Lower leg skin (tissue), 4 donors: ENCODE measurements at regions not wholly inside any gene's neighbourhood (a gene's known extent, or its start where the extent isn't known, plus 50 kb on each side); places are given as distances from the start of the nearest gene placed in this dataset.

Experiments
- DNase-seq, 2 donors: peaks; one replicate each; pipeline ENCODE4 v3.0.0-alpha.2; 2019; ENCODE audit warnings: low spot score in 2 of 2
- H3K4me3 ChIP-seq: fragments of 200-600 bp; sonication (generic); 2 replicates; pipeline ENCODE4 v1.5.1; 2017; ENCODE audit warnings: mild to moderate bottlenecking, low read depth; ENCODE audit not compliant: poor library complexity, severe bottlenecking
- CTCF ChIP-seq, 3 donors: fragments of 450-650 bp; IDR thresholded peaks; one replicate each; pipeline ENCODE4 v1.5.1; 2016; ENCODE audit warnings: antibody characterized with exemption in 3 of 3, mild to moderate bottlenecking in 3 of 3, moderate library complexity in 2 of 3
- POLR2A ChIP-seq, 2 donors: fragments of 450-650 bp; IDR thresholded peaks; one replicate each; pipeline ENCODE4 v1.6.1; 2016 to 2017; ENCODE audit warnings: antibody characterized with exemption in 2 of 2, mild to moderate bottlenecking in 1 of 2, moderate library complexity in 1 of 2
- WGBS, 2 donors: methylation state at CpG; one replicate each; pipeline ENCODE4 v1.1.5; 2018; 5-methylcytosine and 5-hydroxymethylcytosine counted together
- intact Hi-C: fragments of 100-400 bp; cut with DNase I; formaldehyde crosslinking; loops from one replicate; pipeline ENCODE4 v1.15.0; 2023; ENCODE audit warnings: low total_unique reads

- WGBS, 2 donors: 67 to 69% methylated on average over 1 of the region's 1 CpG
- intact Hi-C loops: no loop called here
- no peak for DNase-seq
- no peak overlapping the region for H3K4me3 ChIP-seq
- no peak for TF ChIP-seq CTCF (IDR thresholded peaks at IDR 0.05)
- no peak for TF ChIP-seq POLR2A (IDR thresholded peaks at IDR 0.05)
Measured at GRCh38 chr10:44573821-44574220, 188.9 kb upstream of the CXCL12 start.

GRCh38 chr10:44574596-44575480 is 189.9 kb upstream of the CXCL12 start:
- no peak for DNase-seq
- H3K4me3 ChIP-seq: no peak overlapping the region
- TF ChIP-seq POLR2A (IDR thresholded peaks at IDR 0.05): no peak
- TF ChIP-seq CTCF (IDR thresholded peaks at IDR 0.05): no peak
- WGBS, 2 donors: 89 to 93% methylated on average over 10 of the region's 10 CpGs
- intact Hi-C loops: no loop called here

- WGBS, 2 donors: 90 to 92% methylated on average over 13 to 17 of the region's 18 CpGs
- intact Hi-C loops: no loop called here
- H3K4me3 ChIP-seq: no peak overlapping the region
- no peak for TF ChIP-seq CTCF (IDR thresholded peaks at IDR 0.05)
- TF ChIP-seq POLR2A (IDR thresholded peaks at IDR 0.05): no peak
- DNase-seq: no peak
Measured at GRCh38 chr10:44575601-44576380, 190.9 kb upstream of the CXCL12 start.

- TF ChIP-seq CTCF (IDR thresholded peaks at IDR 0.05) (no peak), POLR2A (IDR thresholded peaks at IDR 0.05) (no peak)
- no peak for DNase-seq
- H3K4me3 ChIP-seq: no peak overlapping the region
- intact Hi-C loops: no loop called here
- 43 to 75% methylated on average over 6 of the region's 6 CpGs for WGBS, 2 donors
Measured at GRCh38 chr10:44576702-44577191, 191.8 kb upstream of the CXCL12 start.

GRCh38 chr10:44577533-44577932 is 192.6 kb upstream of the CXCL12 start:
- DNase-seq: no peak
- 76 to 77% methylated on average over 3 of the region's 3 CpGs for WGBS, 2 donors
- intact Hi-C loops: no loop called here
- no peak overlapping the region for H3K4me3 ChIP-seq
- TF ChIP-seq POLR2A (IDR thresholded peaks at IDR 0.05) (no peak), CTCF (IDR thresholded peaks at IDR 0.05) (no peak)
